HFF-Myc (cell line): ENCODE measurements at regions not wholly inside any gene's neighbourhood (a gene's known extent, or its start where the extent isn't known, plus 50 kb on each side); places are given as distances from the start of the nearest gene placed in this dataset.

ENCODE experiments used
- DNase-seq: peaks from one replicate; pipeline ENCODE4 v3.0.0-alpha.2; 2011; ENCODE audit warnings: low read depth; ENCODE audit errors: extremely low read depth
- H3K4me3 ChIP-seq: replicated peaks from 2 replicates; pipeline ENCODE4 v1.5.1; 2011; ENCODE audit warnings: low read depth, mild to moderate bottlenecking, control low read depth, low read length
- CTCF ChIP-seq: IDR thresholded peaks from 2 replicates; pipeline ENCODE4 v1.5.1; 2012; ENCODE audit warnings: mild to moderate bottlenecking, low read depth, low read length, control low read depth; ENCODE audit errors: missing control alignments

- H3K4me3 ChIP-seq = no peak overlapping the region
- DNase-seq = no peak
- no peak for TF ChIP-seq CTCF
Measured at GRCh38 chr9:103266064-103266463, 270.9 kb downstream of the CYLC2 start.

GRCh38 chr9:103277240-103277639, 282.1 kb downstream of the CYLC2 start:
- DNase-seq = no peak
- H3K4me3 ChIP-seq = no peak overlapping the region
- no peak for TF ChIP-seq CTCF

- no peak for DNase-seq
- TF ChIP-seq CTCF = no peak
Measured at GRCh38 chr9:103281126-103281525, 286.0 kb downstream of the CYLC2 start.

GRCh38 chr9:103287361-103287760, 292.2 kb downstream of the CYLC2 start:
- no peak overlapping the region for H3K4me3 ChIP-seq
- TF ChIP-seq CTCF = no peak
- DNase-seq = no peak

More at GRCh38 chr9:103281126-103281525, 286.0 kb downstream of the CYLC2 start:
- H3K4me3 ChIP-seq = no peak overlapping the region

- no peak for TF ChIP-seq CTCF
- DNase-seq = no peak
- no peak overlapping the region for H3K4me3 ChIP-seq
Measured at GRCh38 chr9:103296189-103296588, 301.1 kb downstream of the CYLC2 start.

GRCh38 chr9:103301051-103301450, 305.9 kb downstream of the CYLC2 start:
- no peak for DNase-seq
- H3K4me3 ChIP-seq = no peak overlapping the region
- TF ChIP-seq CTCF = no peak

GRCh38 chr9:103304797-103305196, 309.7 kb downstream of the CYLC2 start:
- TF ChIP-seq CTCF = no peak
- no peak for DNase-seq
- no peak overlapping the region for H3K4me3 ChIP-seq
